Esophagus squamous epithelium (tissue), 4 donors: ENCODE measurements at regions not wholly inside any gene's neighbourhood (a gene's known extent, or its start where the extent isn't known, plus 50 kb on each side); places are given as distances from the start of the nearest gene placed in this dataset.

Experiments used
- CTCF ChIP-seq, 6 experiments: fragments of 450-650 bp in 4 of 6; fragments of 200-600 bp in 2 of 6; sonication (generic) in 2 of 6; IDR thresholded peaks; one replicate each; pipeline ENCODE4 v1.5.1; 2016 to 2019; ENCODE audit warnings: antibody characterized with exemption in 6 of 6, mild to moderate bottlenecking in 4 of 6, moderate library complexity in 4 of 6
- POLR2A ChIP-seq, 4 donors: fragments of 450-650 bp; IDR thresholded peaks; one replicate each; pipeline ENCODE4 v1.6.1; 2017; ENCODE audit warnings: antibody characterized with exemption in 4 of 4, mild to moderate bottlenecking in 4 of 4, moderate library complexity in 3 of 4

DNA sequence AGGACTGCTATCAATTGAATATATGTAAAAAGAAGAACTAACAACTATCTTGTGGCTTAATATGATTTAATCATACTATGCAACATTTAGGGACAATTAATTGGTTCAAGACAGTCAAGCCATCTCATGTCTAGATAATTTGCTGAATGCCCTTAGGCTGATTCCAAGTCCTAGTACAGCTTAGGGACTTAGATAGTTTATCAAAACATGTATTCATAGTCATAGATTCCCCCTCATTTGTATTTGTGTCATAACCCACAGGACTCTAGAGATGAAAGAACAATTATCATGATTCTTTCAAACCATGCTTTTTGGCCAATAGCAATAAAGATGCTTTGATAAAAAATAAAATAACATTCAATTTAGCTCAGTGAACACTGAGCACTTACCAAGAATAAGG, 607.6 kb downstream of the SLITRK1 start:
- no peak for TF ChIP-seq CTCF (IDR thresholded peaks at IDR 0.05)
- TF ChIP-seq POLR2A (IDR thresholded peaks at IDR 0.05): no peak
